Breast epithelium (tissue), 3 donors: ENCODE measurements at regions not wholly inside any gene's neighbourhood (a gene's known extent, or its start where the extent isn't known, plus 50 kb on each side); places are given as distances from the start of the nearest gene placed in this dataset.

Experiments used
- CTCF ChIP-seq, 3 donors: fragments of 450-650 bp; IDR thresholded peaks; one replicate each; pipeline ENCODE4 v1.5.1; 2016 to 2017; ENCODE audit warnings: antibody characterized with exemption in 3 of 3, mild to moderate bottlenecking in 3 of 3, moderate library complexity in 3 of 3
- POLR2AphosphoS5 ChIP-seq, 3 donors: sonication (generic); formaldehyde crosslinking; IDR thresholded peaks; one replicate each; pipeline ENCODE4 v1.6.1; 2017; ENCODE audit warnings: antibody characterized with exemption in 3 of 3

GRCh38 chrX:137401092-137401491 is 164.8 kb upstream of the ZIC3 start:
- TF ChIP-seq CTCF (IDR thresholded peaks at IDR 0.05) (no peak), POLR2AphosphoS5 (IDR thresholded peaks at IDR 0.05) (no peak)
